ENCODE measurements at regions not wholly inside any gene's neighbourhood (a gene's known extent, or its start where the extent isn't known, plus 50 kb on each side); places are given as distances from the start of the nearest gene placed in this dataset.

GRCh38 chr13:58667096-58667495 lies 1035.6 kb downstream of the PCDH17 start:
- TF ChIP-seq POLR2AphosphoS5 (IDR thresholded peaks at IDR 0.05; ENCODE audit: low read depth, low read length) (no peak), POLR2A (IDR thresholded peaks at IDR 0.05; ENCODE audit: low read depth, low read length) (no peak)

Measured in GM12891 (cell line).